GM19239 (cell line): ENCODE measurements at regions not wholly inside any gene's neighbourhood (a gene's known extent, or its start where the extent isn't known, plus 50 kb on each side); places are given as distances from the start of the nearest gene placed in this dataset.
"Not testable (repeated sequence)": the region's sequence is repeated elsewhere in the genome, so short reads cannot be mapped to it uniquely, and the experiment has no call there.

Experiments
- DNase-seq: peaks from one replicate; pipeline ENCODE4 v3.0.0; 2011; ENCODE audit warnings: low spot score; ENCODE audit not compliant: insufficient read length
- FAIRE-seq: peaks from 2 replicates; lab custom pipeline; 2011; peaks lifted over from hg19 to GRCh38; lab: Jason Lieb, UNC

GRCh38 chr10:25076506-25077177, 60.2 kb downstream of the THNSL1 start:
- FAIRE-seq = no peak

GRCh38 chr10:25078658-25079431, 62.4 kb downstream of the THNSL1 start:
- no peak for FAIRE-seq
- DNase-seq = no peak

More at GRCh38 chr10:25076506-25077177, 60.2 kb downstream of the THNSL1 start:
- no peak for DNase-seq

- FAIRE-seq (peak; percentile 87), DNase-seq (peak; percentile 43)
Observed at GRCh38 chr10:25080880-25081581, 64.6 kb downstream of the THNSL1 start.

DNA sequence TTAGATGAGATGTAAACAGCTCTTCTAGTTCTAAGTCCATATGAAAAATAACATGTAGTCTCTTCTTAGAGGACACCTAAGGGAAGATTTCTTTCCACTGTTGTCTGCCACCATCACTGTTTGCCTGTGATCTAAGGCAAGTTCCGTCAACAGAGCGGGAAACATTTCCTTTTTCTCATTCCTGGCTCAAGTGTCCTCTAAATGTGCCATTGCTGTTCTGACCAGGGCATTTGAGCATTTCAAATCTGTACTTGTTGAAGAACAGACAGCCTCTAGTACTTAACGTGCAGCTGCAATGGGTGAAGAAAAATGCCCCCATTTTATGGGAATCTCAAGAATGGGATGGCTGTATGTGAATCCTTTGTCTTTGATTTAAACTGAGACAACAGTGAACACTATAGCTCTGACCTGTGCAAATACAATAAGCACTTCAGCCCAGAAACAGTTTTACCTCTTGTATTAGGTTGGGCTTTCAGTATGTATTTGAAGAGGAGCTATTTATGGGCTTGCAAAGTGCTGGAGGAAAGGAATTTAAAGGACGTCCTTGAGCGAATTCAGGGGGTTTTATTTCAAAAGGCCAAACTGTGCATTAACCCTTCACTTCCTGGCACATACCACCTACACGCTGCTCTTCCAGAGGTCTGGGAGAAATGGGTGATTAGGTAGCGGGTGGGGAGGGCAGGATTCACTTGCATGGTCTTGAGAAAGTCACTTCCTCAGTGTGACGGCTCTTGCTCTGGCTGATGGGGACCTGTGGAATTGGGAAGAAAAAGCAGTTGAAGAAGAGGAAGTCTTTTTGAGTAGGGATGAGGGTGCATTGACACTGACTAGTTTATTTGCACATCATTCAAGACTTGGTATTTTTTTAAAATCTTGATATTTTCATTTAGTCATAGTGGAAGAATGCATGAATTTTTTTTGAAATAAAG, 66.1 kb downstream of the THNSL1 start:
- no peak for FAIRE-seq
- no peak for DNase-seq

DNA sequence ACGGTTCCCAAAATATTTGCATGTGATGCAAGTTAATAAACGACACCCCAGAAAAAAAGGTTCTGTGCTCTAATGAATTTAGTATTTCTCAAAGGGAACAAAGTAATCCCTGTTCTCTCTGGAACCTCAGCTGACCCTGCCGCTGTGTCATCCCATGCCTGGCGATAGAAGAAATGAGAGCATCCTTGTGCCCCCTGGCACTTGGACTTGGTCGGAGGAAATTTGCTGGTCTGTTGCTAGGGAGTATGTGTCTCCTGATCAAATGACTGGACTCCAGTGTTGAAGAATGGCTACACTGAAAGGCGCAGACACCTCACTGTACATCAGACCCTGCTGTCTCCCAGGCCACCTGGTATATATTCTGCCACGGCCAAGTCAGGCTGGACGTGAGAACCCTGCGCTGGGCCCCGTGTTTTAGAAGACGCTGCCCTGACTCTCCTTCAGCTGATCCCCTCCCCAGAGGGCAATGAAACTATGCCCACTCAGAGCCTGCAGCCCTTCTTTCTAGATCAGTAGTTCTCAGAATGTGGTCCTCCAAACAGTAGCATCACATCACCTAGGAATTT, 67.2 kb downstream of the THNSL1 start:
- FAIRE-seq = no peak
- no peak for DNase-seq

- DNase-seq (no peak), FAIRE-seq (no peak)
Observed at GRCh38 chr10:25084447-25084846, 68.0 kb downstream of the THNSL1 start.

- DNase-seq = no peak
- peak; percentile 42 for FAIRE-seq
Observed at GRCh38 chr10:25094590-25094989, 78.2 kb downstream of the THNSL1 start.

DNA sequence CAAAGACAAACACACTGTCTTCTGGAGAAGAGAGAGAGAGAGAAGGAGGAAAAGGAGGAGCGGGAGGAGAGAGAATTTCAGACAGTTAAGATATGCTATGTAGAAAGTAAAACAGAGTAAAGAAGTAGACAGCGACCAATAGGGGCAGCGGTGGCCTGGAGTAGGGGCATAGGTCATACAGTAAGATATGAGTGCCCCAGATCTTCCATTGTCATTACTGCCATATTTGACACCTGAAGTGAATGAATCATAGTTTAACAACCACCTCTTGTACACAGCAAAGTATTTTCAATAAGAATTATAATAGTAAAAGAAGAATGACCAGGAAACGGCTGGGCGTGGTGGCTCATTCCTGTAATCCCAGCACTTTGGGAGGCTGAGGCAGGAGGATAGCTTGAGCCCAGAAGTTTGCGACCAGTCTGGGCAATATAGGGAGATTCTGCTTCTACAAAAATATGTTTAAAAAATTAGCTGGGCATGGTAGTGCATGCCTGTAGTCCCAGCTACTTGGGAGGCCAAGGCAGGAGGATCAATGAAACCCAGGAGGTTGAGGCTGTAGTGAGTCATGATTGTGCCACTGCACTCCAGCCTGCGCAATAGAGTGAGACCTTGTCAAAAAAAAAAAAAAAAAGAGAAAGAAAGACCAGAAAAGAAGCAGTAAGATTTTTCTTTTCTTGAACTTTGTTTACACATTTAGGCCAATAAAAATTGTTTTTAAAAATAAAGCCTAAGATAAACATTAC, 77.0 kb upstream of the GPR158 start:
- no peak for FAIRE-seq
- no peak for DNase-seq

DNA sequence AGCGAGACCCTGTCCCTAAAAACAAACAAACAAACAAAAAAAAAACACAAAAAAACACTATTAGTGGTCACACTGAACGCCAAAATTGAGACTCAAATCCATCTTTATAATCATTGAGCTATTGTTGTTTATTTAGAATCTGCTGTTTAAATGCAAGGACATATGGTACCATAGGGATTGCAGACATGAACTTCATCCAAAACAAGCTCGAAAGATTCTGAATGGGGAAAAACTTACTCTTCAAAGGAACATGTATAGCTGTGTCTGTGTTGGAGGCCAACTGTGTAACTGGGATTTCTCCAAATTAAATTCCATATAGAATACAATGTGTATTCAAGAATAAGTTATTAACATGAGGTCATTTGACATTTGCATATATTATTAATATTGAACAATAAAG, 74.7 kb upstream of the GPR158 start:
- DNase-seq = no peak
- no peak for FAIRE-seq

- no peak for FAIRE-seq
- no peak for DNase-seq
Observed at GRCh38 chr10:25101461-25102146, 73.2 kb upstream of the GPR158 start.

DNA sequence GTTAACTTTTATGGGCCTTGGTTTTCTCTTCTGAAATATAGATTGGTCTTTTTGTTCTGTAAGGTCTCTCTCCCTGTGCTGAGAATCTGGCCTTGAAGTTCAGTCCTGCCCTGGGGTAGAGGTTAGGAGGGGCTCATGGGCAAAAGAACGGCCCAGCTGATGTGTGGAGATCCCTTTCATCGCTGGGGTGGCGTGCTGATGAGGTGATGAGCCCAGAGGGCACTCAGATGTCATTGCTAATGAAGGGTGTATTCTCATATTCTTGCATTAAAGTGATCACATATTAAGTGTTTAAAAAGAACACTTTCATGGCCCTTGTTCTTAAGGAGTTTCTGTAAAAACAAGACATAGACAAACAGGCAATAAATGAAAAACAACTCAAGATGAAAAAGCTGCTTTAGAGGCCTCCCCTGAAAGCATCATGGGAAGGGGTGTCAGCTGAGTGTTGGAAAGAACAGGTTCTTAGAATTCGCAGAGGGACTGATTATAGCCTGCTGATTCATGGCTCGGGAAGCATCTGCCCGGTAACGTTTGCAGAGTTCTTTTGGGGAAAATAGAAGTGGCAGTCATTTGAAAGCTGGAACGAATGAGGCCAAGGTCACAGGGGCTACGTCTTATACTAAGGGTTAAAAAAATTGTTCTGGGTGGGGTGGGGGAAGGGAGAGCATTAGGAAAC, 72.5 kb upstream of the GPR158 start:
- DNase-seq (no peak), FAIRE-seq (no peak)

DNA sequence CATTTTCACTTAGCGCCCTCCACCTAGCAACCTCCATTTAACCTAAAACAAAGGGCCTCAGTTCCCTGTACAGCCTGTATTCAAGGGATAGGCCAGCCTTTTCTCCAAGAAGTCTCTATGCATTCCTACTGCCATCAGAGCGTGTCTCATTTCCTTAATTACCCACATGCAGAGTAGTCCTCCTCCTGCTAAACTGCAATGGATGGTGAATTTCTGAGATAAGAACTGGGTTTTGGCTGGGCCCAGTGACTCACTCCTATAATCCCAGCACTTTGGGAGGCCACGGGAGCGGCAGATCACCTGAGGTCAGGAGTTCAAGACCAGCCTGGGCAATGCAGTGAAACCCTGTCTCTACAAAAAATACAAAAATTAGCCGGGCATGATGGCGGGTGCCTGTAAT, 71.1 kb upstream of the GPR158 start:
- DNase-seq = no peak

GRCh38 chr10:25104441-25104840, 70.4 kb upstream of the GPR158 start:
- FAIRE-seq (no peak), DNase-seq (no peak)

More for the DNA sequence above, 71.1 kb upstream of the GPR158 start:
- no peak for FAIRE-seq

- FAIRE-seq = no peak
- DNase-seq = no peak
Observed at GRCh38 chr10:25105262-25105661, 69.5 kb upstream of the GPR158 start.

GRCh38 chr10:25105743-25106260, 69.0 kb upstream of the GPR158 start:
- FAIRE-seq = no peak
- DNase-seq = no peak

DNA sequence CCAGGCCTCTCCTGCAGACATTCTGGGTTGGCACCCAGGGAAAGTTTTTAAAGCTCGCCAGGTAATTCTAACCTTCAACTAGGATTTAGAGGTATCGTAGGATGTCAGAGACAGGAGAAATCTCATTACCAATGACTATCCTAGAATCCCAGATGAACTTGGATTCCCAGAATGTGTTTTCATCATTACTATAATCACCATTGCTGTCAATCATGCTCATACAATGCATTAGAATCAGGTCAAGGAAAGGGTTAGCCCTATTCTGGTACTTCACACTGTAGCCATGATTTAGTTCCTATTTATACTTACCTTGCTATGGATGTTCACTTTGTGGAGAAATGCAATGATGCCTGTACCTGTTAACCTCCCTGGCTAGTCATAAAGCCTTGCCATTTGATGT, 67.0 kb upstream of the GPR158 start:
- DNase-seq (no peak), FAIRE-seq (no peak)

DNA sequence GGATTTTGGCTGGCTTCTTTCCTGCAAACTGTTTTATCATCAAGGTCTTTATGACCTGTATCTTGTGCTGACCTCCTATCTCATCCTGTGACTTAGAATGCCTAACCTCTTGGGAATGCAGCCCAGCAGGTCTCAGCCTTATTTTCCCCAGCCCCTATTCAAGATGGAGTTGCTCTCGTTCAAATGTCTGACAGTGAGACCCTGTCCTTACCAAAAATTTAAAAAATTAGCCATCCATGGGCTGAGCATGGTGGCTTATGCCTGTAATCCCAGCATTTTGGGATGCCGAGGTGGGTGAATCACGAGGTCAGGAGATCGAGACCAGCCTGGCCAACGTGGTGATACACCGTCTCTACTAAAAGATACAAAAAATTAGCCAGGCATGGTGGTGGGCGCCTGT, 64.9 kb upstream of the GPR158 start:
- FAIRE-seq, DNase-seq: not testable (repeated sequence)

DNA sequence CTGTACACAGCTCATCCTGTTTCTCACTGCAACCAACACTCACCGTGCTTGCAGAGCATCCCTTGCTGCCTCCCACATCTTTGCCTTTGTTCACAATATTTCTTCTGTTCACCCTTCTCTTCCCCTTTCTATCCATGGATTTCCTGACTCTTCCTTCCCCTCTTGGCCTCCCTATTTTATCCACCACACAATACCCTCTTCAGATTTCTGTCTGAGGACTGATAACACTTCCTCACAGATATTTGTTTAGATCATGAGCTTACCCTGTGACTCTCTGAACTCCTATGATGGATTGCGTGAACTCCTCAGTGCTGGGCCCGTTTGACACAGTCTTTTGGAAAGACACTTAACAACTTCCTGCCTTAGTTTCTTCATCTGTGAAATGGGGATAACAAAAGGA, 62.8 kb upstream of the GPR158 start:
- DNase-seq (no peak), FAIRE-seq (no peak)
